Activated T-cell treated with anti-CD3 and anti-CD28 coated beads for 1 hour (primary cell): ENCODE measurements at regions not wholly inside any gene's neighbourhood (a gene's known extent, or its start where the extent isn't known, plus 50 kb on each side); places are given as distances from the start of the nearest gene placed in this dataset.

Source experiments
- DNase-seq: peaks from one replicate; pipeline ENCODE4 v3.0.0-alpha.2; 2020; ENCODE audit warnings: low read depth

DNA sequence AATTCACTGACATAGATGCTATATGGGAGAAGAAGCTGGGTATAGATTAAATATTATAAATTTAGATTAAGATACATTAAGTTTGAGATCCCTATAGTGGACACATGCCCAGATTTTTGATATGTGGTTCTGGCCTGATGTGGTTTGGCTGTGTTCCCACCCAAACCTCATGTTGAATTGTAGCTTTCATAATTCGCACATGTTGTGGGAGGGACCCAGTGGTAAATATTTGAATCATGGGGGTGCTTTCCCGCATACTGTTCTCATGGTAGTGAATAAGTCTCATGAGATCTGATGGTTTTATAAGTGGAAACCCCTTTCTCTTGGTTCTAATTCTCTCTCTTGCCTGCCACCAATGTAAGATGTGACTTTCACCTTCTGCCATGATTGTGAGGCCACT lies 189.4 kb upstream of the CD96 start:
- DNase-seq: no peak

DNA sequence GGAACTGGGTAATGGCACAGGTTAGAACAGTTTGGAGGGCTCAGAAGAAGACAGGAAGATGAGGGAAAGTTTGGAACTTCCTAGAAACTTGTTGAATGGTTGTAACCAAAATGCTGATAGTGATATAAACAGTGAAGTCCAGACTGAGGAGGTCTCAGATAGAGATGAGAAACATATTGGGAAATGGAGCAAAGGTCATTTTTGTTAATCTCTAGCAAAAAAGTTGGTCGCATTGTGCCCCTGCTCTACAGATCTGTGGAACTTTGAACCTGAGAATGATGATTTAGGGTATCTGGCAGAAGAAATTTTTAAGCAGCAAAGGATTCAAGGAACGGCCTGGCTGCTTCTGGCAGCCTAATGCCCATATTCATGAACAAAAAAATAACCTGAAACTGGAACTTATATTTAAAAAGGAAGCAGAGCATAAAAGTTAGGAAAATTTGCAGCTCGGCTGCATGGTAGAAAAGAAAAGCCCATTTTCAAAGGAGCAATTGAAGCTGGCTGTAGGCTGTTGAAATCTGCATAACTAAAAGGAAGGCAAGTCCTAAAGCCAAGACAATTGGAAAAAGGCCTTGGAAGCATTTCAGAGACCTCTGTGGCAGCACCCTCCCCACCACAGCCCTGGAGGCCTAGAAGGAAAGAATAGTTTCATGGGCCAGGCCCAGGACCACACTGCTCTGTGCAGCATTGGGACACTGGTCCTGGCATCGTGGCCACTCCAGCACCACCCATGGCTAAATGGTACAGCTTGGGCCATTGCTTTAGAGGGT lies 182.6 kb upstream of the CD96 start:
- no peak for DNase-seq

- DNase-seq: no peak
Observed at GRCh38 chr3:111362381-111363009, 179.5 kb upstream of the CD96 start.

DNA sequence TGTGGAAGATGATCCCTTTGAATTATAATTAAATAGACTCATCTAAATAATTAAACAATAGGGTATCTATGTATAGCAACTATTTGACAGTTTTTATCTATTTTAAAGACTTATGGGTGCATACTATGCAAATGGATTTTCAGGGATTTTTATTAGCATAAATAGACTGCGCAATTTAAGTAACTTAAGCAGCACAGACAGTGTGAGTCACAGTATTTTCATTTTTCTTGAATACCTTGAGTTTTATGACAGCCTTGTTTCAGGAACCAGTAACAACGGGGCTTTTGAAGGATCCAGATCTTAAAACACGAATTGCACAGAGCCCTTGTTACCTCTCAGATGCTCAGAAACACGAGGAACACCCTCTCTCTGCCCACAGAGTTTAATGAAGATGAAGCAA lies 175.5 kb upstream of the CD96 start:
- DNase-seq: no peak

DNA sequence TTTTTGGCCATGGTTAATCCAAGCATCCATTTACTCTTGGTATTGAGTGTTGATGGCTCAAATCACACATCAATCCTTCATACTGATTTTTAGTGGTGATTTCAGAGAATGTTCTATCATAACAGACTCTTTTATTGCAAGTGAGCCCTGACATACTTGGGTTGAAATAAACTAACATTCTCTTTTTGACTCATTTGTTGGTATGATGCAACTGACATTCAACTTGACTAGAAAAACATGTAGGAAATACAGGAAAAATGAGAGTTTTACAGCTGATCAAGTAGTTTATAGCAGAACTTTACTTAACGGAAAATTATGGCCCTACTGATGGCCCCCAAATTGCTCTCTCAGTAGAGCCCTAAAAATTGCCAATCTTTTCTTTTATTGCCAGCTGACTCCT lies 173.9 kb upstream of the CD96 start:
- no peak for DNase-seq

DNA sequence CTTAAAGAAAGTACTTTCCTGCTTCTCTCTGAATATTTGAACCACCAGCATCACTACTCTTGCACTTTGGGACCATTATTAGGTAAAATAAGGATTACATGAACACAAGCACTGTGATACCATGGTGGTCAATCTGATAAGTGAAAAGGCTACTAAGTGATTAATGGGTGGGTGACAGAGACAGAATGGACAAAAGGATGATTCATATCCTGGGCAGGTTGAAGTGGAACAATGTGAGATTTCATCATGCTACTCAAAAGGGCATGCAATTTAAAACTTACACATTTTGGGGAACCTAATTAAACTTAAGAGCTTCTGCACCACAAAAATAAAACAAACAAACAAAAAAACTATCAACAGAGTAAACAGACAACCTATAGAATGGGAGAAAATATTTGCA lies 172.0 kb upstream of the CD96 start:
- DNase-seq: no peak

DNA sequence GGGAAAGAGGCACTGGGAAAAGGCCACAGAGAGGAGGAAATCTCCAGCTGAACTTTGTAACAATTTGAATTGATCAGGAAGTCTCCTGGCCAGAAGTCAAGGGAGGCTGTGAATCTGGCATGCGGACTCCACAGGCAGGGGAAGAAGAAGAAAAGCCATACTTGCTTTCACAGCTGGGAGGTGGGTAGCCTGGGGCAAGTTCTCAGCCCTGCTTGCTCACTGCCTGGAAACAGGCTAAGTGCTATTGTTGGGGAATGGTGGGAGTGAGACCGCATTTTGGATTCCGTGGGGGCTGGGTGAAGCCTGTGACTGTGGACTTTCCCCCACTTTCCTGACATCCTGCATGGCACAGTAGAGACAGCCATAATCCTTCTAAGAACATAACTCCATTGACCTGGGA lies 168.8 kb upstream of the CD96 start:
- DNase-seq: no peak

- no peak for DNase-seq
Observed at GRCh38 chr3:111373861-111374260, 168.1 kb upstream of the CD96 start.

GRCh38 chr3:111385971-111386495 lies 156.0 kb upstream of the CD96 start:
- no peak for DNase-seq

DNA sequence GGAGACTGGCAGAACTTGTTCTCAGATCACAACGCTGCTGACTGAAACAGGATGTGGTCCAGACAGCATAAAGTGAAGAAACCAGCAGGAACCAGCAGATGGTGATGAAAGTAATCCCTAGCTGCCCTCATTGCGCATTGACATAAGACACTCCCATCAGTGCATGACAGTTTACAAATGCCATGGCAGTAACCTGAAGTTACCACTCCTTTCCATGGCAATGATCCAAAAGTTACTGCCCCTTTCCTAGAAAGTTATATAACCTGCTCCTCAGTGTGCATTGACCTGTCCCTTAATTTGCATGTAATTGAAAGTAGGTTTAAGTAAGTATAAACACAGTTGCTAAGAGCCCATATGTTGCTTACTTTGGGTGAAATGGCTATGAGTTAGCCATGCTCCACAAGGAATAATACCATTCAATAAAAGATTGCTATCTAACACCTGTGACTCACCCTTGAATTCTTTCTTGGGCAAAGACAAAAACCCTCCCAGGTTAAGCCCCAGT lies 149.1 kb upstream of the CD96 start:
- DNase-seq: no peak

GRCh38 chr3:111412656-111413055 lies 129.3 kb upstream of the CD96 start:
- no peak for DNase-seq

- DNase-seq: no peak
Observed at GRCh38 chr3:111414531-111414930, 127.5 kb upstream of the CD96 start.

- DNase-seq: no peak
Observed at GRCh38 chr3:111415018-111415417, 127.0 kb upstream of the CD96 start.

GRCh38 chr3:111418391-111418790 lies 123.6 kb upstream of the CD96 start:
- no peak for DNase-seq

DNA sequence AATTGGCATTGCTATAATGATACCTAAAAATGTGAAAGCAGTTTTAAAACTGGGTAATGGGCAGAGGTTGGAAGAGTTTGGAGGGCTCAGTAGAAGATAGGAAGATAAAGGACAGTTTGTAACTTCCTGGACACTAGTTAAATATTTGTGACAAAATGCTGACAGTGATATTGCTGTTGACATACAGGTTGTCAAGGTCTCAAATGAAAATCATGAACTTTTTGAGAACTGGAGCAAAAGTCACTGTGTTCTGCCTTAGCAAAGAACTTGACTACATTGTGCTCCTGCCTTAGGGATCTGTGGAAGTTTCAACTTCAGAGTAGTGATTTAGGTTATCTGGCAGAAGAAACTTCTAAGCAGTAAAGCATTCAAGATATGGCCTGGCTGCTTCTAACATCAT lies 113.7 kb upstream of the CD96 start:
- DNase-seq: no peak

DNA sequence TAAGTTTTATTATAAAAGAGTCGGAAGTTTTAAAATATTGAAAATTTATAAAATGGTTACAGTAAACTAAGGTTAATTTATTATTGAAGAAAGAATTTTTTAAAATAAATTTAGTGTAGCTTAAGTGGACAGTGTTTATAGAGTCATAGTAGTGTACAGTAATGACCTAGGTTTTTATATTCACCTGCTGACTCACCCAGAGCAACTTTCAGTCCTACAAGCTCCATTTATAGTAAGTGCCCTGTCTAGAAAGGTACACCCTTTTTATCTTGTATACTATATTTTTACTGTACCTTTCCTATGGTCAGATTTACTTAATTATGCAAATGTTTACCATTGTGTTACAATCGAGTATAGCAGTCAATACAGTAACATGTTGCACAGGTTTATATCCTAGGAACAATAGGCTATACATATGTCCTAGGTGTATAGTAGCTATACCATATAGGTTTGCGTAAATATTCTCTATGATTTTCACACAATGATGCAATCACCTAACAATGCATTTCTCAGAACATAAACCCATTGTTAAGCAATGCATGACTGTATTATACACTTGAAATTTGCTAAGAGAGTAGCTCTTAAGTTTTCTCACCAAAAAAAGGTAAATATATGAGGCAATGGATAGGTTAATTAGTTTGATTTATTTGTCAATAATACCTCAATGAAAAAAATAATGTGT lies 106.9 kb upstream of the CD96 start:
- DNase-seq: no peak

DNA sequence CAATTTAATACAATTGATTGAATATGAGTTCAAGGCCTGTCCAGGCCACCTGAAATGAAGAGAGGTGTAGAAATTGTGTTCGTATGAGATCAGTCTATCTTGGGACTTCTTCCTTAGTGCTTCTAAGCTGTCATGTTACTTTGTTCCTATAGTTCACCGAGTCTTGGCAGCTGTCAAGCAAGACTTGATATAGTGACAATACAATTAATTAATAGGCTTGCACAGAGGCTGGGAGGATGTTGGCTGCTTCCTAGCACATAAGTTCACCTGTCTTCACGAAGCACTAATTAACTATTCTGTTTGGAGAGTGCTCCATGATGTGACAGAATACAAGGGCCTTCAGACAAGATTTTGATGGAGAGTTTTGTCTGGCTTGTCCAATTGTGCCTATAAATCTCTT lies 103.7 kb upstream of the CD96 start:
- no peak for DNase-seq

DNA sequence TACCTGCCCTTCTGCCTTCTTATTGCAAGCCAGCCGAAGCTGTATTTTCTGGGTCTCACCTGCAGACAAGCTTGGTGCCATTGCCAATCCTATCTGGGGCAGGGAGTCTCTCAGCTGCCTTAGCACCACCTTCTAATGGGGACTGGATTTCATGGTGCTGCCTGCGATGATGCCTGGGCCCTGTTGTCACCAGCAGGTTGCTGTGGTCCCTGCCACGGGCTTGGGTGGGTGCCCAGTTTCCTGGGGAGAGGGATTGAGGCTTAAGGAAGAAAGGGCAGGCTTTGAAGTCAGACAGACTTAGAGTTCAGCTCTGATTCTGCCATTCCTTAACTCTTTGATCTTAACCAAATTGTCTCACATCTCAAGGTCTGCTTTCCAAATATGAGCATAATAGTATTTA lies 87.4 kb upstream of the CD96 start:
- no peak for DNase-seq

- DNase-seq: no peak
Observed at GRCh38 chr3:111465081-111465670, 76.8 kb upstream of the CD96 start.

- no peak for DNase-seq
Observed at GRCh38 chr3:111470032-111470431, 72.0 kb upstream of the CD96 start.

DNA sequence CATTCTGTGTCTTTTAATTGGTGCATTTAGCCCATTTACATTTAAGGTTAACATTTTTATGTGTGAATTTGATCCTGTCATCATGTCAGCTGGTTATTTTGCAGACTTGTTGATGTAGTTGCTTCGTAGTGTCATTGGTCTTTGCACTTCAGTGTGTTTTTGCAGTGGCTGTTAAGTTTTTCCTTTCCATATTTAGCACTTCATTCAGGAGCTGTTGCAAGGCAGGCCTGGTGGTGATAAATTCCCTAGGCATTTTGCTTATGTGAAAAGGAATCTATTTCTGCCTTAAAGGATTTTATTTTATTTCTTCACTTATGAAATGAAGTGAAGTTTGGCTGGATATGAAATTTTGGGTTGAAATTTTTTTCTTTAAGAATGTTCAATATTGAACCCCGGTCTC lies 70.2 kb upstream of the CD96 start:
- no peak for DNase-seq

DNA sequence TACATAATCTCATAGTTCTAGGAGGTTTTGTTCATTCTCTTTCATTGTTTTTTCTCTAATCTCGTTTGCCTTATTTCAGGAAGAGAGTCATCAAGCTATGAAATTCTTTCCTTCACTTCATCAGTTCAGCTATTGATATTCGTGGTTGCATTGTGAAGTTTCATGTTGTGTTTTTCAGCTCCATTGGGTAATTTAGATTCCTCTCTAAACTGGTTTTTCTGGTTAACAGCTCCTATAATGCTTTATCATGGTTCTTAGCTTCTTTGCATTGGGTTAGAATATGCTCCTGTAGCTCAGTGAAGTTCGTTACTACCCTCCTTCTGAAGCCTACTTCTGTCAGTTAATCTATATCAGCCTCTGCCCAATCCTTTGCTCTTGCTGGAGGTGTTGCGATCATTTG lies 69.4 kb upstream of the CD96 start:
- DNase-seq: no peak

DNA sequence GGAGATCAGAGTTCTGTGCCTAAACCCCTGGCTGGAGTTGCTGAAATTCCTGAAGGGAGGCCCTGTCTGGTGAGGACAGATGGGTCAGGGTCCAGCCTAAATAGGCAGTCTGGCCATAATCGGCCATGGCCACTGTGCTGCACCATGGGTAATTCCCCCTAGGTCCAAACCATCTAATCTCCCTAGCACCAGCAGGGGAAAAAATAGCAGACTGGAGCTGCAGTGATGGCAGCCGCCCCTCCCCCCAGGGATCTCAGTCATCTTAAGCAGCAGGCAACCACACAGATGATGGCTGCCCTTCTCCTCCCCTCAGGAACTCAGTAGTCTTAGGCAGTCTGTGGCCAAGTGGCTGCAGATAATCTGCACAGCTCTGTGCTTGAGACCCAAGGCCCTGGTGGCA lies 68.4 kb upstream of the CD96 start:
- DNase-seq: no peak
